Gastrocnemius medialis (tissue), 4 donors: ENCODE measurements at regions not wholly inside any gene's neighbourhood (a gene's known extent, or its start where the extent isn't known, plus 50 kb on each side); places are given as distances from the start of the nearest gene placed in this dataset.

Experiments
- ATAC-seq, 2 donors: fragments of 150-250 bp; one replicate each; pipeline ENCODE4 v1.9.1; 2016
- DNase-seq, 2 donors: peaks; one replicate each; pipeline ENCODE4 v3.0.0-alpha.2; 2019
- H3K27ac ChIP-seq, 4 donors: fragments of 200-600 bp; sonication (generic); 1 replicate in 1 of 4; 2 replicates in 3 of 4; pipeline ENCODE4 v1.5.1; 2016 to 2018; ENCODE audit warnings: mild to moderate bottlenecking in 2 of 4, moderate library complexity in 1 of 4
- H3K27me3 ChIP-seq, 3 donors: fragments of 200-600 bp; sonication (generic) in 2 of 3; 1 replicate in 1 of 3; 2 replicates in 2 of 3; pipeline versions ENCODE4 v1.5.1 to v1.6.0; 2016 to 2019; ENCODE audit warnings: mild to moderate bottlenecking in 1 of 3, moderate library complexity in 1 of 3
- H3K36me3 ChIP-seq, 2 donors: fragments of 200-600 bp; sonication (generic) in 1 of 2; one replicate each; pipeline ENCODE4 v1.5.1; 2017 to 2018
- H3K4me1 ChIP-seq, 2 donors: fragments of 200-600 bp; sonication (generic) in 1 of 2; one replicate each; pipeline ENCODE4 v1.5.1; 2016 to 2017; ENCODE audit warnings: mild to moderate bottlenecking in 2 of 2
- H3K4me3 ChIP-seq, 4 donors: fragments of 200-600 bp; sonication (generic) in 3 of 4; 1 replicate in 1 of 4; 2 replicates in 3 of 4; pipeline ENCODE4 v1.5.1; 2016 to 2019; ENCODE audit warnings: mild to moderate bottlenecking in 2 of 4
- H3K9me3 ChIP-seq, 3 donors: fragments of 200-600 bp; sonication (generic) in 2 of 3; 1 replicate in 1 of 3; 2 replicates in 2 of 3; pipeline ENCODE4 v1.5.1; 2016 to 2019
- POLR2A ChIP-seq, 2 donors: fragments of 450-650 bp; IDR thresholded peaks; one replicate each; pipeline ENCODE4 v1.6.1; 2017; ENCODE audit warnings: antibody characterized with exemption in 2 of 2, mild to moderate bottlenecking in 2 of 2, moderate library complexity in 2 of 2
- in situ Hi-C, 4 donors: fragments of 200-750 bp; cut with MboI; loops; one replicate each; pipeline versions ENCODE4 v1.15.0 to v1.8.0; 2017; ENCODE audit warnings: low sequenced_read_pairs in 4 of 4
- intact Hi-C: fragments of 100-400 bp; cut with DNase I; formaldehyde crosslinking; loops from one replicate; pipeline ENCODE4 v1.15.1; 2023; ENCODE audit warnings: low total_unique reads
- TF ChIP-seq, protein P1 (sequence below), 5 experiments: fragments of 450-650 bp in 3 of 5; fragments of 200-600 bp in 2 of 5; sonication (generic) in 2 of 5; IDR thresholded peaks in 4 of 5; conservative IDR thresholded peaks in 1 of 5; 1 replicate in 4 of 5; 2 replicates in 1 of 5; pipeline ENCODE4 v1.5.1; 2016 to 2019; ENCODE audit warnings: antibody characterized with exemption in 5 of 5, mild to moderate bottlenecking in 3 of 5, moderate library complexity in 3 of 5

DNA sequence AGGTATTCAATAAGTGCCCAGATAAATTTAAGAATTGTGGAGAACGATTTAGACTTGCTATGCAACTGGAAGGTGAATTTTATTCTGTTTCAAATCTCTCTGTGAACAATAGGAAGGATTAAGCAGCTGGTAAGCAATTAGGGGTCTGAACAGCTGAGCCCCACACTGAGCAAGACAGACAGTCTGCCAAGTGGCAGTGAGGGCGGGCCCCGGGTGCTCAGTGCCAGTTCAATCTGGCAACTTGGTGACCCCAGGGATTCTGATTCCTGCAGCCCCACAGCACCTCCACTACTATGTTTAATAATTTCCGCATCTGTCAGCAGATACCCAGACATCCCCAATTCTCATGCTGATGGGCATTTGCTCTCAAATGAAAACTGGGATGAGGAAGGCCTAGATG, 317.3 kb downstream of the PPP1R2C start:
- TF ChIP-seq POLR2A (IDR thresholded peaks at IDR 0.05), result no peak
- TF ChIP-seq, protein P1, sequence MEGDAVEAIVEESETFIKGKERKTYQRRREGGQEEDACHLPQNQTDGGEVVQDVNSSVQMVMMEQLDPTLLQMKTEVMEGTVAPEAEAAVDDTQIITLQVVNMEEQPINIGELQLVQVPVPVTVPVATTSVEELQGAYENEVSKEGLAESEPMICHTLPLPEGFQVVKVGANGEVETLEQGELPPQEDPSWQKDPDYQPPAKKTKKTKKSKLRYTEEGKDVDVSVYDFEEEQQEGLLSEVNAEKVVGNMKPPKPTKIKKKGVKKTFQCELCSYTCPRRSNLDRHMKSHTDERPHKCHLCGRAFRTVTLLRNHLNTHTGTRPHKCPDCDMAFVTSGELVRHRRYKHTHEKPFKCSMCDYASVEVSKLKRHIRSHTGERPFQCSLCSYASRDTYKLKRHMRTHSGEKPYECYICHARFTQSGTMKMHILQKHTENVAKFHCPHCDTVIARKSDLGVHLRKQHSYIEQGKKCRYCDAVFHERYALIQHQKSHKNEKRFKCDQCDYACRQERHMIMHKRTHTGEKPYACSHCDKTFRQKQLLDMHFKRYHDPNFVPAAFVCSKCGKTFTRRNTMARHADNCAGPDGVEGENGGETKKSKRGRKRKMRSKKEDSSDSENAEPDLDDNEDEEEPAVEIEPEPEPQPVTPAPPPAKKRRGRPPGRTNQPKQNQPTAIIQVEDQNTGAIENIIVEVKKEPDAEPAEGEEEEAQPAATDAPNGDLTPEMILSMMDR (IDR thresholded peaks at IDR 0.05 in 4 of 5, conservative IDR thresholded peaks at IDR 0.05 in 1 of 5), result no peak
- Histone ChIP-seq H3K9me3 (no peaks in the 10 kb centered on the region), H3K4me3 (no peak overlapping the region), H3K4me1 (no peaks in the 10 kb centered on the region), H3K27ac (no peak overlapping the region), H3K27me3 (peaks cover 0 to 3% (median 0%) of the 10 kb centered on the region in 3 donors), H3K36me3 (no peaks in the 10 kb centered on the region)
- ATAC-seq (no peak), DNase-seq (no peak)
- intact Hi-C loops, result no loop called here
- in situ Hi-C loops, result no loop called here

DNA sequence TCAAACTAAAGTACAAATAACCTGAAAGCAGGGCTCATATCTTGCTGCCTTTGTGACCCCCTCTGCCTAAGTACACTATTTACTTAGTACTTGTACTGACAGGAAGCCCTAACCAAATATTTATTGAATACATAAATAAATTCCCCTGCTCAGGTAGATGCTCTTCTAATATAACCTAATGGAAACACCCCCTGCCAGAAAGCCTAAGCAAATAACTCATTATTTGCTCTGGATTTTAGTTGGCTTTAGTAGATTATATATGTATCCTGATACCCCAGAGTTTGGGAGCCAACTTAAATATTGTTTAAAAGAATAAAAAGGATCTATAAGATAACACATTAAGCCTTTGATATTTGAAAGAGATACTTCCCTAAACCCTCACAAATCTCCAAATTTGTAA, 318.2 kb downstream of the PPP1R2C start:
- Histone ChIP-seq H3K27me3 (peaks cover 0 to 3% (median 0%) of the 10 kb centered on the region in 3 donors), H3K27ac (no peak overlapping the region), H3K36me3 (no peaks in the 10 kb centered on the region), H3K4me3 (no peak overlapping the region), H3K4me1 (no peaks in the 10 kb centered on the region), H3K9me3 (no peaks in the 10 kb centered on the region)
- intact Hi-C loops, result no loop called here
- DNase-seq (no peak), ATAC-seq (no peak)
- in situ Hi-C loops, result no loop called here
- no peak for TF ChIP-seq POLR2A (IDR thresholded peaks at IDR 0.05)
- TF ChIP-seq, protein P1 (IDR thresholded peaks at IDR 0.05 in 4 of 5, conservative IDR thresholded peaks at IDR 0.05 in 1 of 5), result no peak

DNA sequence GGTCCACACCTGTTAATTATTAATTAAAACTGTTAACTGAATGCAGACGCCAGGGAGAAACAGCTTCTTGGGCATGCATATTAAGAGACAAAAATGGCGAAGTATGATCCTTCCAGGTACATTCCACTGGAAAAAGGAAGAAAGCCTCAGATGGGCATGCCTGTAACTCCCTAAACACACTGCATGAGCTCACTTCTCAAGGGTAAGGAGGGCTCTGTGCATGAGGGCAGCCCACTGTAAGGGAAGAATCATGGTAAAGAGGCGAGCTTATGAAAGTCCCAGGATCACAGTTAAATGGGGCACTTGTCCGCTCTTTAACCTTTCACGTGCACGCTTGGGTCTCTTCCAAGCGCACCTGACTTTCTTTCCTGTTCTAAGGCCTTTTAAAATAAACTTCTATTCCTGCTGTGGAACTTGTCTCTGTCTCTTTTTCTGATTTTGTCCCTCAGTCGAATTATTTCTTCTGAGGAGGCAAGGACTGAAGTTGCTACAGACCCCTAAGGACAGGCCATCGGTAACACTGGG, 321.7 kb downstream of the PPP1R2C start:
- no peak for DNase-seq
- H3K27me3 ChIP-seq, result peaks cover 0 to 3% (median 0%) of the 10 kb centered on the region in 3 donors
- H3K9me3 ChIP-seq, result no peaks in the 10 kb centered on the region
- ATAC-seq, result no peak
- H3K36me3 ChIP-seq, result no peaks in the 10 kb centered on the region
- H3K27ac ChIP-seq, result no peak overlapping the region
- H3K4me1 ChIP-seq, result no peaks in the 10 kb centered on the region
- in situ Hi-C loops, result no loop called here
- H3K4me3 ChIP-seq, result no peak overlapping the region
- TF ChIP-seq POLR2A (IDR thresholded peaks at IDR 0.05), result no peak
- TF ChIP-seq, protein P1 (IDR thresholded peaks at IDR 0.05 in 4 of 5, conservative IDR thresholded peaks at IDR 0.05 in 1 of 5), result no peak
- intact Hi-C loops, result no loop called here

- Histone ChIP-seq H3K27me3 (no peaks in the 10 kb centered on the region), H3K36me3 (no peaks in the 10 kb centered on the region), H3K27ac (no peak overlapping the region), H3K4me3 (no peak overlapping the region), H3K4me1 (no peaks in the 10 kb centered on the region), H3K9me3 (no peaks in the 10 kb centered on the region)
- DNase-seq, result no peak
- in situ Hi-C loops, result no loop called here
- ATAC-seq, result no peak
- intact Hi-C loops, result no loop called here
- no peak for TF ChIP-seq POLR2A (IDR thresholded peaks at IDR 0.05)
- TF ChIP-seq, protein P1 (IDR thresholded peaks at IDR 0.05 in 4 of 5, conservative IDR thresholded peaks at IDR 0.05 in 1 of 5), result no peak
Observed at GRCh38 chrX:42450228-42450627, 327.7 kb downstream of the PPP1R2C start.

DNA sequence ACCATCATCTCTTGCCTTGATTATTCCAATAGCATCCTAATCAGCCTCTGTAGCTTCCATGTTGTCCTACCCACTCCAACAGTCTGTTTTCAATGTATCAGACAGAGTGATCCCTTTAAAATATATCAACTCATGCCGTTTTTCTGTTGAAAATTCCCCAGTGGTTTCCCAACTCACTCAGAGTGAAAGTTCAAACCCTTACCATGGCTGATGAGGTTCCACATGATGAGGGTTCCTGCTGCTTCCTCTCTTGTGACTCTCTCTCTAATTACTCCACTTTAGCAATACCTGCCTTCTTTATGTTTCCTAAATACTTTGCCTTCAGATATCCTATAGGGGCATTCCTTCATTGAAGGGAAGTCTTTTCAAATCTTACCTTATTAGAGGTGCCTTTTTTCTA, 334.7 kb downstream of the PPP1R2C start:
- in situ Hi-C loops, result no loop called here
- ATAC-seq (no peak), DNase-seq (no peak)
- intact Hi-C loops, result no loop called here
- no peaks in the 10 kb centered on the region for H3K4me1 ChIP-seq
- H3K36me3 ChIP-seq, result no peaks in the 10 kb centered on the region
- TF ChIP-seq, protein P1 (IDR thresholded peaks at IDR 0.05 in 4 of 5, conservative IDR thresholded peaks at IDR 0.05 in 1 of 5), result no peak
- TF ChIP-seq POLR2A (IDR thresholded peaks at IDR 0.05), result no peak
- H3K4me3 ChIP-seq, result no peak overlapping the region
- H3K27ac ChIP-seq, result no peak overlapping the region
- H3K9me3 ChIP-seq, result no peaks in the 10 kb centered on the region
- H3K27me3 ChIP-seq, result no peaks in the 10 kb centered on the region
